Sigmoid colon (tissue), 3 donors: ENCODE measurements at regions not wholly inside any gene's neighbourhood (a gene's known extent, or its start where the extent isn't known, plus 50 kb on each side); places are given as distances from the start of the nearest gene placed in this dataset.

Experiments used
- POLR2A ChIP-seq, 2 donors: fragments of 450-650 bp; IDR thresholded peaks; one replicate each; pipeline ENCODE4 v1.6.1; 2016; ENCODE audit warnings: antibody characterized with exemption in 2 of 2, mild to moderate bottlenecking in 2 of 2, moderate library complexity in 2 of 2
- TF ChIP-seq, protein P1 (sequence below), 4 experiments: fragments of 450-650 bp in 3 of 4; fragments of 200-600 bp in 1 of 4; IDR thresholded peaks; one replicate each; pipeline ENCODE4 v1.5.1; 2016 to 2019; ENCODE audit warnings: antibody characterized with exemption in 4 of 4, mild to moderate bottlenecking in 3 of 4, moderate library complexity in 2 of 4

DNA sequence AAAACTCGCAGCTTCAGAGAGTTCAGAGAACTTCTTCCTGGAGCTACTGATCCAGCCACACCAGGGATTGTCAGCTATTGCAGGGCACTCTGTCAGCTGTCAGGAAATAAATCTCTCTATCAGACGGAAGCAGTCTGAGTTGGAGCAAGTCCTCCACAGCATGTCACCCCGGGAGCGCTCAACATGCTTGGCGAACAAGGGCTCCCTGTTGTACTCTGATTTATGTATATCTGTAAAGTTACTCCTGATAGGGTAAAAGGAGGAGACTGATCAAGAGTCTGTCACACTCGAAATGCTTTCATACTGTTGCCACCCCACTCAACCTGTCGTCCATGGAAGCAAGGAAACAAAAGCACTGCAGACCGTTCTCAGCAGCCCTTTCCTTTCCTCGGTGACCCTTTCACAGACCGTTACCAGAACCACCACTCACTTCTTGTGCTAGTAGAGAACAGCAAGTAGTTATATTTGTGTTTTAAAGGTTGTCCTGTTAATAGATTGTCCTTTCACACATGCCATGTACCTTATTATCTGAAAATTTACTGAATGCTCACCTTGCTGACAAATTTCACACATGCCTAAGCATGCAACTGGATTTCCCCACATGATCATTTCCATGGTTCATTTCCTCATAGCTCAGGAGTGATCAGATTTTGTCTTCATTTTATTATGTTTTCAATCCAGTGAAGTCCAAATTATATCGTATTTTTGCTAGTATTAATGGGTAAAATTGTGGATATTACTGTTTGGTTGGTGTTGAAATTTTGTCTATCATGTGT lies 2108.9 kb upstream of the TENM3 start:
- TF ChIP-seq, protein P1, sequence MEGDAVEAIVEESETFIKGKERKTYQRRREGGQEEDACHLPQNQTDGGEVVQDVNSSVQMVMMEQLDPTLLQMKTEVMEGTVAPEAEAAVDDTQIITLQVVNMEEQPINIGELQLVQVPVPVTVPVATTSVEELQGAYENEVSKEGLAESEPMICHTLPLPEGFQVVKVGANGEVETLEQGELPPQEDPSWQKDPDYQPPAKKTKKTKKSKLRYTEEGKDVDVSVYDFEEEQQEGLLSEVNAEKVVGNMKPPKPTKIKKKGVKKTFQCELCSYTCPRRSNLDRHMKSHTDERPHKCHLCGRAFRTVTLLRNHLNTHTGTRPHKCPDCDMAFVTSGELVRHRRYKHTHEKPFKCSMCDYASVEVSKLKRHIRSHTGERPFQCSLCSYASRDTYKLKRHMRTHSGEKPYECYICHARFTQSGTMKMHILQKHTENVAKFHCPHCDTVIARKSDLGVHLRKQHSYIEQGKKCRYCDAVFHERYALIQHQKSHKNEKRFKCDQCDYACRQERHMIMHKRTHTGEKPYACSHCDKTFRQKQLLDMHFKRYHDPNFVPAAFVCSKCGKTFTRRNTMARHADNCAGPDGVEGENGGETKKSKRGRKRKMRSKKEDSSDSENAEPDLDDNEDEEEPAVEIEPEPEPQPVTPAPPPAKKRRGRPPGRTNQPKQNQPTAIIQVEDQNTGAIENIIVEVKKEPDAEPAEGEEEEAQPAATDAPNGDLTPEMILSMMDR (IDR thresholded peaks at IDR 0.05), result no peak
- TF ChIP-seq POLR2A (IDR thresholded peaks at IDR 0.05), result no peak
